Type B pancreatic cell (in vitro differentiated cells): ENCODE measurements at regions not wholly inside any gene's neighbourhood (a gene's known extent, or its start where the extent isn't known, plus 50 kb on each side); places are given as distances from the start of the nearest gene placed in this dataset.
A peak's percentile ranks its signal among the peaks of the same experiment; 100 is the strongest.

Experiments
- DNase-seq: peaks from one replicate; pipeline ENCODE4 v3.0.0; 2021; ENCODE audit warnings: mixed read lengths; ENCODE audit not compliant: unreplicated experiment; ENCODE audit errors: extremely low spot score
- H3K27ac Mint-ChIP-seq: 2 replicates; pipeline ENCODE4 v1.8.0; 2021; ENCODE audit warnings: mild to moderate bottlenecking, mixed read lengths
- H3K27me3 Mint-ChIP-seq: 2 replicates; pipeline ENCODE4 v1.8.0; 2021; ENCODE audit warnings: mixed read lengths
- H3K36me3 Mint-ChIP-seq: 2 replicates; pipeline ENCODE4 v1.8.0; 2021; ENCODE audit warnings: mixed read lengths
- H3K4me1 Mint-ChIP-seq: one replicate; pipeline ENCODE4 v1.8.0; 2021; ENCODE audit warnings: mixed read lengths; ENCODE audit not compliant: unreplicated experiment
- H3K4me3 Mint-ChIP-seq: 2 replicates; pipeline ENCODE4 v1.8.0; 2021; ENCODE audit warnings: mild to moderate bottlenecking, mixed read lengths
- H3K9me3 Mint-ChIP-seq: 2 replicates; pipeline ENCODE4 v1.8.0; 2021; ENCODE audit warnings: mixed read lengths
- CTCF ChIP-seq: fragments of 200-600 bp; sonication (generic); conservative IDR thresholded peaks from 2 replicates; pipeline ENCODE4 v1.5.0; 2021; ENCODE audit warnings: antibody characterized with exemption, mild to moderate bottlenecking

GRCh38 chr18:68623342-68623741, 91.6 kb downstream of the TMX3 start:
- no peaks in the 10 kb centered on the region for H3K27me3 Mint-ChIP-seq
- TF ChIP-seq CTCF: peak; percentile 91
- no peak overlapping the region for H3K27ac Mint-ChIP-seq
- no peaks in the 10 kb centered on the region for H3K9me3 Mint-ChIP-seq
- H3K4me3 Mint-ChIP-seq: no peak overlapping the region
- H3K36me3 Mint-ChIP-seq: no peaks in the 10 kb centered on the region
- no peak for DNase-seq
- H3K4me1 Mint-ChIP-seq: no peaks in the 10 kb centered on the region

GRCh38 chr18:68611311-68611710, 103.6 kb downstream of the TMX3 start:
- no peak overlapping the region for H3K4me3 Mint-ChIP-seq
- peaks cover 7% of the 10 kb centered on the region for H3K27me3 Mint-ChIP-seq
- no peaks in the 10 kb centered on the region for H3K36me3 Mint-ChIP-seq
- DNase-seq: no peak
- H3K9me3 Mint-ChIP-seq: peaks cover 9% of the 10 kb centered on the region
- TF ChIP-seq CTCF: no peak
- H3K4me1 Mint-ChIP-seq: no peaks in the 10 kb centered on the region
- H3K27ac Mint-ChIP-seq: no peak overlapping the region

- Mint-ChIP-seq H3K27me3 (peaks cover 8% of the 10 kb centered on the region), H3K9me3 (peaks cover 9% of the 10 kb centered on the region), H3K4me3 (no peak overlapping the region), H3K27ac (peak overlapping the region; percentile 40), H3K4me1 (no peaks in the 10 kb centered on the region), H3K36me3 (no peaks in the 10 kb centered on the region)
- TF ChIP-seq CTCF: no peak
- DNase-seq: no peak
These were observed 105.9 kb downstream of the TMX3 start for GRCh38 chr18:68608851-68609490.

- TF ChIP-seq CTCF: no peak
- Mint-ChIP-seq H3K9me3 (peaks cover 9% of the 10 kb centered on the region), H3K36me3 (no peaks in the 10 kb centered on the region), H3K4me3 (no peak overlapping the region), H3K27ac (no peak overlapping the region), H3K27me3 (peaks cover 13% of the 10 kb centered on the region), H3K4me1 (no peaks in the 10 kb centered on the region)
- DNase-seq: no peak
These were observed 107.1 kb downstream of the TMX3 start for GRCh38 chr18:68607852-68608251.

GRCh38 chr18:68604256-68604655, 110.7 kb downstream of the TMX3 start:
- Mint-ChIP-seq H3K27me3 (peaks cover 7% of the 10 kb centered on the region), H3K4me3 (no peak overlapping the region), H3K4me1 (no peaks in the 10 kb centered on the region), H3K27ac (no peak overlapping the region), H3K9me3 (peaks cover 4% of the 10 kb centered on the region), H3K36me3 (no peaks in the 10 kb centered on the region)
- TF ChIP-seq CTCF: no peak
- DNase-seq: no peak

- TF ChIP-seq CTCF: no peak
- Mint-ChIP-seq H3K4me3 (no peak overlapping the region), H3K4me1 (no peaks in the 10 kb centered on the region), H3K27me3 (no peaks in the 10 kb centered on the region), H3K9me3 (no peaks in the 10 kb centered on the region), H3K36me3 (no peaks in the 10 kb centered on the region), H3K27ac (no peak overlapping the region)
- no peak for DNase-seq
These were observed 118.9 kb downstream of the TMX3 start for GRCh38 chr18:68596016-68596415.
